Ovary (tissue), 7 donors: ENCODE measurements at regions not wholly inside any gene's neighbourhood (a gene's known extent, or its start where the extent isn't known, plus 50 kb on each side); places are given as distances from the start of the nearest gene placed in this dataset.

Experiments
- DNase-seq, 5 donors: peaks; one replicate each; pipeline ENCODE4 v3.0.0-alpha.2; 2019 to 2020
- H3K27ac ChIP-seq, 2 donors: fragments of 200-600 bp; one replicate each; pipeline versions ENCODE4 v1.5.1 to v1.8.0; 2019 to 2022
- H3K27me3 ChIP-seq: fragments of 200-600 bp; one replicate; pipeline ENCODE4 v1.8.0; 2022
- H3K36me3 ChIP-seq: fragments of 200-600 bp; sonication (generic); one replicate; pipeline ENCODE4 v1.5.1; 2019
- H3K4me1 ChIP-seq: one replicate; pipeline ENCODE4 v1.8.1; 2013; ENCODE audit warnings: mild to moderate bottlenecking, moderate library complexity; ENCODE audit not compliant: insufficient read depth
- H3K4me3 ChIP-seq: fragments of 200-600 bp; sonication (generic); one replicate; pipeline ENCODE4 v1.5.1; 2017
- H3K9me3 ChIP-seq, 2 donors: fragments of 200-600 bp in 1 of 2; sonication (generic) in 1 of 2; one replicate each; pipeline versions ENCODE4 v1.5.1 to v1.8.1; 2013 to 2019; ENCODE audit warnings: mild to moderate bottlenecking in 1 of 2, moderate library complexity in 1 of 2
- CTCF ChIP-seq, 3 donors: fragments of 450-650 bp in 2 of 3; fragments of 200-600 bp in 1 of 3; IDR thresholded peaks; one replicate each; pipeline versions ENCODE4 v1.5.1 to v1.8.0; 2016 to 2022; ENCODE audit warnings: antibody characterized with exemption in 3 of 3, mild to moderate bottlenecking in 1 of 3
- EP300 ChIP-seq: sonication (generic); formaldehyde crosslinking; IDR thresholded peaks from one replicate; pipeline ENCODE4 v1.6.1; 2017; ENCODE audit warnings: antibody characterized with exemption
- POLR2A ChIP-seq: fragments of 450-650 bp; IDR thresholded peaks from one replicate; pipeline ENCODE4 v1.6.1; 2017; ENCODE audit warnings: antibody characterized with exemption, mild to moderate bottlenecking, moderate library complexity
- WGBS, 3 donors: extraction: QIAGEN DNeasy Blood & Tissue Kit in 1 of 3; methylation state at CpG; one replicate each; pipeline versions ENCODE4 v1.1.5 to v1.1.7; 2013 to 2017; 5-methylcytosine and 5-hydroxymethylcytosine counted together
- intact Hi-C, 4 donors: fragments of 100-400 bp; cut with DNase I; formaldehyde crosslinking; loops; one replicate each; pipeline versions ENCODE4 v1.11.0 to v1.15.1; 2022 to 2023
- donor health status: DM: no; HTN: no; CAD: no; lungs with moderate emphysema.
- donor health status: DM: no; HTN: no; CAD: no.
- donor health status: Bipolar disorder and iron deficiency.
- donor health status: DM: no; HTN: no; CAD: no.
- donor health status: DM: yes; HTN: yes; CAD: no.

GRCh38 chr1:229870381-229870780, 196.7 kb upstream of the GALNT2 start:
- intact Hi-C loops: no loop called here
- WGBS, 3 donors: 91 to 96% (median 93%) methylated on average over 2 of the region's 2 CpGs
- no peak for DNase-seq
- Histone ChIP-seq H3K9me3 (no peaks in the 10 kb centered on the region), H3K27ac (no peak overlapping the region), H3K4me1 (peaks cover 6% of the 10 kb centered on the region), H3K27me3 (no peaks in the 10 kb centered on the region), H3K36me3 (no peaks in the 10 kb centered on the region), H3K4me3 (no peak overlapping the region)
- TF ChIP-seq POLR2A (no peak), CTCF (IDR thresholded peaks at IDR 0.05) (no peak), EP300 (no peak)

GRCh38 chr1:229871078-229871676, 195.9 kb upstream of the GALNT2 start:
- intact Hi-C loops: no loop called here
- no peaks in the 10 kb centered on the region for H3K9me3 ChIP-seq
- peaks cover 6% of the 10 kb centered on the region for H3K4me1 ChIP-seq
- H3K4me3 ChIP-seq: no peak overlapping the region
- no peaks in the 10 kb centered on the region for H3K36me3 ChIP-seq
- H3K27ac ChIP-seq: no peak overlapping the region
- TF ChIP-seq POLR2A (no peak), CTCF (IDR thresholded peaks at IDR 0.05) (no peak), EP300 (no peak)
- no peak for DNase-seq
- 87 to 95% (median 91%) methylated on average over 9 of the region's 9 CpGs for WGBS, 3 donors
- H3K27me3 ChIP-seq: no peaks in the 10 kb centered on the region

- Histone ChIP-seq H3K27ac (no peak overlapping the region), H3K4me1 (peaks cover 2% of the 10 kb centered on the region), H3K27me3 (no peaks in the 10 kb centered on the region), H3K4me3 (no peak overlapping the region), H3K9me3 (no peaks in the 10 kb centered on the region), H3K36me3 (no peaks in the 10 kb centered on the region)
- no peak for DNase-seq
- no peak for TF ChIP-seq POLR2A
- no peak for TF ChIP-seq EP300
- TF ChIP-seq CTCF (IDR thresholded peaks at IDR 0.05): no peak
- intact Hi-C loops: no loop called here
- WGBS, 3 donors: 74 to 84% (median 77%) methylated on average over 3 of the region's 3 CpGs
Measured at GRCh38 chr1:229874136-229874535, 192.9 kb upstream of the GALNT2 start.

- intact Hi-C loops: no loop called here
Measured at GRCh38 chr1:229874609-229875008, 192.4 kb upstream of the GALNT2 start.

More at GRCh38 chr1:229874609-229875008, 192.4 kb upstream of the GALNT2 start:
- H3K4me1 ChIP-seq: no peaks in the 10 kb centered on the region
- no peak for TF ChIP-seq CTCF (IDR thresholded peaks at IDR 0.05)
- no peak for TF ChIP-seq EP300
- no peak for TF ChIP-seq POLR2A
- WGBS, 3 donors: 55 to 69% (median 62%) methylated on average over 2 of the region's 2 CpGs
- H3K36me3 ChIP-seq: no peaks in the 10 kb centered on the region
- H3K4me3 ChIP-seq: no peak overlapping the region
- no peak overlapping the region for H3K27ac ChIP-seq
- no peaks in the 10 kb centered on the region for H3K27me3 ChIP-seq
- DNase-seq: no peak
- H3K9me3 ChIP-seq: no peaks in the 10 kb centered on the region
